HG02870 (cell line): ENCODE measurements at regions not wholly inside any gene's neighbourhood (a gene's known extent, or its start where the extent isn't known, plus 50 kb on each side); places are given as distances from the start of the nearest gene placed in this dataset.
A peak's percentile ranks its signal among the peaks of the same experiment; 100 is the strongest.
"Not testable (repeated sequence)": the region's sequence is repeated elsewhere in the genome, so short reads cannot be mapped to it uniquely, and the experiment has no call there.

ENCODE experiments used
- ATAC-seq: cut with Tn5 transposase; IDR thresholded peaks from one replicate; pipeline ENCODE4 v1.9.1; 2021; ENCODE audit warnings: mild to moderate bottlenecking, moderate library complexity; ENCODE audit not compliant: unreplicated experiment

- ATAC-seq = not testable (repeated sequence)
These were observed 108.5 kb downstream of the FOXD4L6 start for GRCh38 chr9:41019858-41020562.

- not testable (repeated sequence) for ATAC-seq
These were observed 109.5 kb downstream of the FOXD4L6 start for GRCh38 chr9:41018948-41019347.

GRCh38 chr9:41016699-41017098, 111.8 kb downstream of the FOXD4L6 start:
- not testable (repeated sequence) for ATAC-seq

DNA sequence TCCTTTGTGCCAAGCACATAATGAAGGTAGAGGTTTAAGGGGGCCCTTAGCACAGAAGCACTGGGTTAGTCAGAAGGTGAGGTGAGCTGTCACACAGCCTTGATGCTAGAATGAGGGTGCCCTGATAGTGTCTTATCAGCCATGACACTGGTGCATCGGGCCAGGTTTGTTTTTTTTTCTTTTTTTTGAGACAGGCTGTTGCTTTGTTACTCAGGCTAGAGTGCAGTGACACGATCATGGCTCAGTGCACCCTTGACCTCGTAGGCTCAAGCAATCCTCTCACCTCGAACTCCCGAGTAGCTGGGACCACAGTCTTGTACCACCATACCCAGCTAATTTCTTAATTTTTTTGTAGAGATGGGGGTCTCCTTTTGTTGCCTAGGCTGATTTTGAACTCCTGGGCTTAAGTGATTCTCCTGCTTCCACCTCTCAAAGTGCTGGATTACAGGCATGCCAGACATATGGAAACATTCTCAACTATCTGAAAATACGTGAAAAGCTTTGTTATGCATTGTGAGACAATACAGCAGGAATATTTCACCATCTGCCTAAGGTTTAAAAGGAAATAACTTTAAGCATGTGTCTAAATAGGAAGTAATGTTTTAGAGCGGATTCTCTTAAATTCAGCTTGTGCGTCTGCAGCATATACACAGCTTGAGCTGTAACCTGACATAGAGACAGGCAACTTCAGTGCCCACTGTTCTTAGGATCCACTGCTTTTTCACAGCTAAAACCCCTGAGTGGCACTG, 128.4 kb downstream of the FOXD4L6 start:
- ATAC-seq = not testable (repeated sequence)

- ATAC-seq = not testable (repeated sequence)
These were observed 133.0 kb downstream of the FOXD4L6 start for GRCh38 chr9:40995490-40995889.

DNA sequence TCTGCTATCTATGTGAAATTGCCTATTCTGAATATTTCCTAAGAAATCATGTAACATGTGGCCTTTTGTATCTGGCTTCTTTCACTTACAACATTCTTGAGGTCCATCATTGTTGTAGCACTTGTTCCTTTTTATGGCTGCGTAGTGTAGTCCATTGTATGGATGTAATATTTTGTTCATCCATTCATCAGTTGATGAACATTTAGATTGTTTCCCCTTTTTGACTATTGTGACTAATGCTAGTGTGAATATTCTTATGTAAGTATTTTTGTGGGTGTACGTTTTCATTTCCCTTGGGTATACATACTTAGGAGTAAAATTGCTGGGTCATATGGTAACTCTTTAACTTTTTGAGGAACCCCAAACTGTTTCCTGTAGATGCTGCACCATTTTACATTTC, 134.6 kb downstream of the FOXD4L6 start:
- ATAC-seq = not testable (repeated sequence)

- not testable (repeated sequence) for ATAC-seq
These were observed 135.1 kb downstream of the FOXD4L6 start for GRCh38 chr9:40993375-40993774.

DNA sequence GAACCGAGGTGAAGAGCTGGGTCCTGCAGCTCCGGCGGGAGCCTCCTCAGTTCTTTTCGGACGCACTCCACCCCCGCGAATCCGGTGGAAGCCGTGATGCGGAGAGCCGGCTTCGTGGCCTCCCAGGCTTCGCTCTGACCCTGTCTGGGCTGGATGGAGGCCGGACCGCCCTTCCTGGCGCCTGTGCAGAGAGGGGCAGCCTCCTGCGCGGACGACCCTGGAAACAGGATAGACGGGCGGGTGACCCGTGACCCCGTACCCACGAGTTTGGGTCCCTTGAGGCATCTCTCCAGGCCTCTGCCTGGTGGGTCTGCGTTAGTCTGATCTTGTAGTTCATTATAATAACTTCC, 136.0 kb downstream of the FOXD4L6 start:
- ATAC-seq = peak; percentile 33

- ATAC-seq = peak; percentile 100
These were observed 136.6 kb downstream of the FOXD4L6 start for GRCh38 chr9:40991741-40992471.

DNA sequence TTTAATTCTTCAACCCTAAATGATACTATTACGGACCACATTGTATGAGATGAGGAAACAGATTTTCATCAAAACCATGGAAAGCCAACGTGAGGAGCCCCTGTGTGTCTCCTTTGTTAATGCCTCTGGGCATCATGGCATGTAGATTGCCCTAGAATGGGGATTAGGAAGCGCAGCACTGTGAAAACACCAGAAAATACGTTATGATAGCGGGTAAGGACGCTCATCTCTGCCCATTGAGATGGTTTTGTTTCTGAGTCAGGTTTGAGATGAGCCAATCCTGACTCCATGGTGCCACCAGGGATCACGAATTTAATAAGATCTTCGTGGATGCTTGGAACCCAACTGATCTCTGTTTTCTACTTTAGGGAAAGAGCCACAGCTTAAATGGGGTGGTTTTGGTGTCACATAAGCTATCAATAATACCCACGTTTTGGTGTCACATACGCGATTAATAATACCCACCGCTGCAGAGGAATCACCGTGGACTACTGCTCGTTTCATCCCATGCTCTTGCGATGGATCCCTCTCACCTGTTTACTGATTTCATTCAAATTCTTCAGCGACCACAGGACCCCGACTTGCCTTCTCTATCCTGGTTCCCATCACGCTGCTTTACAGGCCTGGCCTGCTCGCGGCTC, 137.3 kb downstream of the FOXD4L6 start:
- not testable (repeated sequence) for ATAC-seq

GRCh38 chr9:40986332-40986731, 142.1 kb downstream of the FOXD4L6 start:
- not testable (repeated sequence) for ATAC-seq

DNA sequence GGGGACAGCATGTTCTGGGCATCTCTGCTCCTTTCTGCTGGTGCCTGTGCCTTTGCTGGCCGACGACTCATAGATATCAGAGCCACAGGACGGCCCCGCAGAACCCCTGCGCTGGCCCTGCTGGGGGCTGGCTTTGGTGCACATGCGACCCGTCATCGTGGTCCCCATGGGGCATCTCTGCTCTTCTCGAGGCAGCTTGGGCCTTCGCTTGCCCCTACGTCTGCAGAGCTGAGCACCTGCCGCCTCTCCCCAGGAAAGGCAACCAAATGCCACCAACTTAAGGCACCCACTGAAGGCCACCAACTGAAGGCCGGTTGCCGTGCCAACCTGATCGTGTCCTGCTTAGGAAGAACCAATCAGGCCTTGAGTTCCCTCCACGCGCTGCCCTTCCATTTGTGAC, 153.1 kb downstream of the FOXD4L6 start:
- not testable (repeated sequence) for ATAC-seq

DNA sequence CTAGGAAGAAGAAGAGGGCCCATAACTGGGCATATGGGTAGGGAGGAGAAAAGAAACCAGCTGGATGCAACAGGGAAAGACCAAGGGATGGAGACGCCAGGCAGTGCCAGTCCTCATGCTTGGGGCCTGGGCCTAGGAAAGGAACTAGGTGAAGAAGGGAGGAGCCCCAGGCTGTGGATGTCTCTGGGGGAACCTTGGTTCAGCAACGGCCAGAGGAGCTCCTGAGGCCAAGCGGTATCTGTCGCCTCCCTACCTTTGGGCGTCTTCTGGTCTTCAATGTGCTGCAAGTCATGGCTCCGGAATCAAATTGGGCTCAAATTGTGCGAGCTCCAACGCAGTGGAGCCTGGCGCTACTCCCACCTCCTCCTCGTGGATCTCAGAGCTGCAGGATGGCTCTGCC, 153.6 kb downstream of the FOXD4L6 start:
- not testable (repeated sequence) for ATAC-seq

DNA sequence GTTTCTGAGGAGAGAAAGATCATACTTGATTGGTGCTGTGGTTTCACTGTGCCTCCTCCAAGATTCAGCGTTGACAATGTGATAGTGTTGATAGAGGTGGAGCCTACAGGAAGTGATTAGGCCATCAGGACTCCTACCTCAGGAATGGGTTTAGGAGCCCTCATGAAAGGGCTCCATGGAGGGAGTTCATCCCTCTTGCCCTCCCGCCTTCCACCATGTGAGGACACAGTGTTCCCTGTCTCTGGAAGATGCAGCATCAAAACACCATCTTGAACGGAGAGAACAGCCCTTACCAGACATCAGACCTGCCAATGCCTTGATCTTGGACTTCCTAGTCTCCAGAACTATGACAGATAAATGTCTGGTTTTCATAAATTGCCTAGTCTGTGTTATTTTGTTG, 156.7 kb downstream of the FOXD4L6 start:
- not testable (repeated sequence) for ATAC-seq

GRCh38 chr9:40970340-40970739, 158.1 kb downstream of the FOXD4L6 start:
- not testable (repeated sequence) for ATAC-seq

DNA sequence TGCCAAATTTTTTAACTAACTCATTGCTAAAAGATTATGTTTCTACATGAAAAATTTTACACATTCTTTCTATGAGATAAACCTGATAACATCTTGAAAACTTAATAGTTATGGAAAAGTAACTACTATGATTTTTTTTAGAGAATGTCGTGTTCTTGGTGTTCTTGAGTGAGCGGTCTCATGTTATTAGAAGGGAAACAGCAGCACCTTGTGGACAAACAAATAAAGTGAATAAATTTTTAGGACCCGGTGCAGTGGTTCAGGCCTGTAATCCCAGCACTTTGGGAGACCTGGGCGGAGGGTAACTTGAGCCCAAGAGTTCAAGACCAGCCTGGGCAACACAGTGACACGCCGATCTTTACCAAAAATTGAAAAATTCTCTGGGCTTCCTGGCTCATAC, 166.0 kb downstream of the FOXD4L6 start:
- not testable (repeated sequence) for ATAC-seq

GRCh38 chr9:40951876-40952494, 176.5 kb downstream of the FOXD4L6 start:
- ATAC-seq = not testable (repeated sequence)

DNA sequence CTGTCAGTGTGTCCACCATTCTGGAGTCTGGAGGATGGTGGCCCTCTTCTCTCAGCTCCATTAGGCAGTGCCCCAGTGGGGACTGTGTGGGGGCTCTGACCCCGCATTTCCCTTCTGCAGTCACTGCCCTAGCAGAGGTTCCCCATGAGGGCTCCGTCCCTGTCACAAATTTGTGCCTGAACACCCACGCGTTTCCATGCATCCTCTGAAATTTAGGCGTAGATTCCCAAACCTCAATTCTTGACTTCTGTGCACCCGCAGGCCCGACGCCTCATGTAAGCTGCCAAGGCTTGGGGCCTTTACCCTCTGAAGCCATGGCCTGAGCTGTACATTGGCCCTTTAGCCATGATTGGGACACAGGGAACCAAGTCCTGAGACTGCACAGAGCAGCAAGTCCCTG, 182.3 kb downstream of the FOXD4L6 start:
- ATAC-seq = not testable (repeated sequence)

GRCh38 chr9:40942730-40943129, 185.8 kb downstream of the FOXD4L6 start:
- ATAC-seq = not testable (repeated sequence)

- ATAC-seq = not testable (repeated sequence)
These were observed 188.6 kb downstream of the FOXD4L6 start for GRCh38 chr9:40939888-40940209.
